ENCODE measurements at regions not wholly inside any gene's neighbourhood (a gene's known extent, or its start where the extent isn't known, plus 50 kb on each side); places are given as distances from the start of the nearest gene placed in this dataset.

- Histone ChIP-seq H3K36me3 (ENCODE audit: insufficient read depth) (no peaks in the 10 kb centered on the region), H3K4me2 (no peak overlapping the region), H3K4me1 (ENCODE audit: low read depth, poor library complexity, severe bottlenecking) (no peaks in the 10 kb centered on the region), H3K4me3 (IDR thresholded peaks at IDR 0.05; ENCODE audit: insufficient read depth, low read depth, low read length) (no peak overlapping the region), H3K9ac (no peak overlapping the region), H4K20me1 (ENCODE audit: insufficient read depth) (no peaks in the 10 kb centered on the region), H3K79me2 (ENCODE audit: insufficient read depth, low read depth) (no peaks in the 10 kb centered on the region), H3K27me3 (ENCODE audit: insufficient read depth, low read depth) (no peaks in the 10 kb centered on the region), H3K27ac (no peak overlapping the region), H2AFZ (ENCODE audit: low read depth) (no peak overlapping the region)
- TF ChIP-seq, protein P1, sequence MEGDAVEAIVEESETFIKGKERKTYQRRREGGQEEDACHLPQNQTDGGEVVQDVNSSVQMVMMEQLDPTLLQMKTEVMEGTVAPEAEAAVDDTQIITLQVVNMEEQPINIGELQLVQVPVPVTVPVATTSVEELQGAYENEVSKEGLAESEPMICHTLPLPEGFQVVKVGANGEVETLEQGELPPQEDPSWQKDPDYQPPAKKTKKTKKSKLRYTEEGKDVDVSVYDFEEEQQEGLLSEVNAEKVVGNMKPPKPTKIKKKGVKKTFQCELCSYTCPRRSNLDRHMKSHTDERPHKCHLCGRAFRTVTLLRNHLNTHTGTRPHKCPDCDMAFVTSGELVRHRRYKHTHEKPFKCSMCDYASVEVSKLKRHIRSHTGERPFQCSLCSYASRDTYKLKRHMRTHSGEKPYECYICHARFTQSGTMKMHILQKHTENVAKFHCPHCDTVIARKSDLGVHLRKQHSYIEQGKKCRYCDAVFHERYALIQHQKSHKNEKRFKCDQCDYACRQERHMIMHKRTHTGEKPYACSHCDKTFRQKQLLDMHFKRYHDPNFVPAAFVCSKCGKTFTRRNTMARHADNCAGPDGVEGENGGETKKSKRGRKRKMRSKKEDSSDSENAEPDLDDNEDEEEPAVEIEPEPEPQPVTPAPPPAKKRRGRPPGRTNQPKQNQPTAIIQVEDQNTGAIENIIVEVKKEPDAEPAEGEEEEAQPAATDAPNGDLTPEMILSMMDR (conservative IDR thresholded peaks at IDR 0.05; ENCODE audit: low read depth, low read length) = no peak
Observed at GRCh38 chr5:128885649-128886255, 79.5 kb upstream of the SLC27A6 start.

- Histone ChIP-seq H3K27ac (no peak overlapping the region), H3K4me1 (ENCODE audit: low read depth, poor library complexity, severe bottlenecking) (no peaks in the 10 kb centered on the region), H3K27me3 (ENCODE audit: insufficient read depth, low read depth) (no peaks in the 10 kb centered on the region), H3K36me3 (ENCODE audit: insufficient read depth) (no peaks in the 10 kb centered on the region), H3K4me2 (no peak overlapping the region), H2AFZ (ENCODE audit: low read depth) (no peak overlapping the region), H3K79me2 (ENCODE audit: insufficient read depth, low read depth) (no peaks in the 10 kb centered on the region), H4K20me1 (ENCODE audit: insufficient read depth) (no peaks in the 10 kb centered on the region), H3K4me3 (IDR thresholded peaks at IDR 0.05; ENCODE audit: insufficient read depth, low read depth, low read length) (no peak overlapping the region), H3K9ac (no peak overlapping the region)
- TF ChIP-seq, protein P1 (conservative IDR thresholded peaks at IDR 0.05; ENCODE audit: low read depth, low read length) = no peak
Observed at GRCh38 chr5:128895122-128895521, 70.2 kb upstream of the SLC27A6 start.

- TF ChIP-seq, protein P1 (conservative IDR thresholded peaks at IDR 0.05; ENCODE audit: low read depth, low read length) = no peak
- Histone ChIP-seq H4K20me1 (ENCODE audit: insufficient read depth) (no peaks in the 10 kb centered on the region), H3K4me3 (IDR thresholded peaks at IDR 0.05; ENCODE audit: insufficient read depth, low read depth, low read length) (no peak overlapping the region), H3K4me2 (no peak overlapping the region), H3K4me1 (ENCODE audit: low read depth, poor library complexity, severe bottlenecking) (no peaks in the 10 kb centered on the region), H2AFZ (ENCODE audit: low read depth) (no peak overlapping the region), H3K79me2 (ENCODE audit: insufficient read depth, low read depth) (no peaks in the 10 kb centered on the region), H3K36me3 (ENCODE audit: insufficient read depth) (no peaks in the 10 kb centered on the region), H3K27me3 (ENCODE audit: insufficient read depth, low read depth) (no peaks in the 10 kb centered on the region), H3K9ac (no peak overlapping the region), H3K27ac (no peak overlapping the region)
Observed at GRCh38 chr5:128896675-128897074, 68.6 kb upstream of the SLC27A6 start.

DNA sequence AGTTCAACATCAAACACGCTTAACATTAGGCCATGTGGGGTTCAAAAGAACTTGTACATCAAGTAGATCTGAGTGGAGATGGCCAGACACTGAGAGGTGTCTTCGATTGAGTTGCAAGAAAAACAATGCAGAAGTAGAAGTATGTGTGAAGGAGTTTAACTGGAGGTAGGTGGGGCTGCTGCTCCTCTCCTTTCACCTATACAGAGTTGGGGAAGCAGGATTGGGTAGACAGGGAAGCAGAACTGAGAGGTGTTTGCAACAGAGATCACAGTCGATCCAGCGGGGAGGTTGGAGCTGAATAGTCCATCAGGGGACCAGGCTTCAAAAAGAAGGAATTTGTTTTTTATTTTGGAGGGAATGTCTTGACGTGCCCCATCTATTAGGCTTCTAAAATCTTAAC, 61.7 kb upstream of the SLC27A6 start:
- H3K4me1 ChIP-seq (ENCODE audit: low read depth, poor library complexity, severe bottlenecking) = no peaks in the 10 kb centered on the region
- H3K27ac ChIP-seq = no peak overlapping the region
- no peaks in the 10 kb centered on the region for H3K79me2 ChIP-seq (ENCODE audit: insufficient read depth, low read depth)
- H3K36me3 ChIP-seq (ENCODE audit: insufficient read depth) = no peaks in the 10 kb centered on the region
- H3K4me2 ChIP-seq = no peak overlapping the region
- no peaks in the 10 kb centered on the region for H3K27me3 ChIP-seq (ENCODE audit: insufficient read depth, low read depth)
- no peak overlapping the region for H3K4me3 ChIP-seq (IDR thresholded peaks at IDR 0.05; ENCODE audit: insufficient read depth, low read depth, low read length)
- H3K9ac ChIP-seq = no peak overlapping the region
- TF ChIP-seq, protein P1 (conservative IDR thresholded peaks at IDR 0.05; ENCODE audit: low read depth, low read length) = no peak
- H4K20me1 ChIP-seq (ENCODE audit: insufficient read depth) = no peaks in the 10 kb centered on the region
- H2AFZ ChIP-seq (ENCODE audit: low read depth) = no peak overlapping the region
